ENCODE measurements at regions not wholly inside any gene's neighbourhood (a gene's known extent, or its start where the extent isn't known, plus 50 kb on each side); places are given as distances from the start of the nearest gene placed in this dataset.

DNA sequence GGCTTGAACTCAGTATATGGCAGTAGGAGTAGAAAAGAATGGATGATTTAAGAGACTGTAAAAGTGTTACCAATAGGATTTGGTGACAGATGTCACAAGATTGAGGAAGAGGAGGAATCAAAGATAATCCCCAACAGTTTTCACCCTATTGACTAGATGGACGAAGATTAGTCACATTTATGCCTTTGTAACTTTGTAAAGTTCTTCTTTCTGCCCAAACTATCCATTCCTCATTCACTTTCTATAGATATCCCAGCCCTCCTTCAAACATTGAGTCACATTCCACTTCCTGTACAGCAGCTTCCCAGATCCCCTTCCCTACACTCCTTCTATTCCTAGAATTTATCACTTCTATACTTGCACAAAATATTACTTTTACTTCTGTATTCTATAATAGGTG, 207.9 kb downstream of the BTG1 start:
- TF ChIP-seq, protein P1, sequence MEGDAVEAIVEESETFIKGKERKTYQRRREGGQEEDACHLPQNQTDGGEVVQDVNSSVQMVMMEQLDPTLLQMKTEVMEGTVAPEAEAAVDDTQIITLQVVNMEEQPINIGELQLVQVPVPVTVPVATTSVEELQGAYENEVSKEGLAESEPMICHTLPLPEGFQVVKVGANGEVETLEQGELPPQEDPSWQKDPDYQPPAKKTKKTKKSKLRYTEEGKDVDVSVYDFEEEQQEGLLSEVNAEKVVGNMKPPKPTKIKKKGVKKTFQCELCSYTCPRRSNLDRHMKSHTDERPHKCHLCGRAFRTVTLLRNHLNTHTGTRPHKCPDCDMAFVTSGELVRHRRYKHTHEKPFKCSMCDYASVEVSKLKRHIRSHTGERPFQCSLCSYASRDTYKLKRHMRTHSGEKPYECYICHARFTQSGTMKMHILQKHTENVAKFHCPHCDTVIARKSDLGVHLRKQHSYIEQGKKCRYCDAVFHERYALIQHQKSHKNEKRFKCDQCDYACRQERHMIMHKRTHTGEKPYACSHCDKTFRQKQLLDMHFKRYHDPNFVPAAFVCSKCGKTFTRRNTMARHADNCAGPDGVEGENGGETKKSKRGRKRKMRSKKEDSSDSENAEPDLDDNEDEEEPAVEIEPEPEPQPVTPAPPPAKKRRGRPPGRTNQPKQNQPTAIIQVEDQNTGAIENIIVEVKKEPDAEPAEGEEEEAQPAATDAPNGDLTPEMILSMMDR (IDR thresholded peaks at IDR 0.05): no peak
- no peak for TF ChIP-seq POLR2A (IDR thresholded peaks at IDR 0.05)
